Panc1 (cell line): ENCODE measurements at regions not wholly inside any gene's neighbourhood (a gene's known extent, or its start where the extent isn't known, plus 50 kb on each side); places are given as distances from the start of the nearest gene placed in this dataset.
"Not testable (repeated sequence)": the region's sequence is repeated elsewhere in the genome, so short reads cannot be mapped to it uniquely, and the experiment has no call there.

Source experiments
- ATAC-seq: fragments of 200-7000 bp; cut with Tn5 transposase; 2 replicates; pipeline ENCODE4 v1.9.1; 2020; ENCODE audit warnings: mild to moderate bottlenecking, moderate library complexity
- BruUV-seq: library from RNA; stranded (reverse); fragments of 400-500 nt; replicated peaks from 2 replicates; lab custom pipeline; 2021; lab: Mats Ljungman, UMichigan
- CTCF ChIA-PET: fragments of 300-600 bp; sonication (Branson Sonifier 250); formaldehyde crosslinking; loops from one replicate; lab custom pipeline; 2022; ENCODE audit warnings: antibody characterized with exemption; lab: Charles Lee
- POLR2A ChIA-PET: fragments of 300-600 bp; sonication (Branson Sonifier 250); formaldehyde crosslinking; loops from one replicate; lab custom pipeline; 2022; ENCODE audit warnings: antibody characterized with exemption; lab: Charles Lee
- DNase-seq: peaks from one replicate; pipeline ENCODE4 v3.0.0-alpha.2; 2010; ENCODE audit warnings: low read depth, low spot score
- H3K27ac ChIP-seq: 2 replicates; pipeline ENCODE4 v1.5.1; 2011; ENCODE audit warnings: mild to moderate bottlenecking, low read length, inconsistent platforms
- H3K27me3 ChIP-seq: fragments of 200-500 bp; sonication (Bioruptor generic); 2 replicates; pipeline ENCODE4 v1.6.0; 2014; ENCODE audit warnings: low read length, inconsistent platforms; ENCODE audit not compliant: control insufficient read depth, insufficient read depth
- H3K36me3 ChIP-seq: fragments of 200-500 bp; sonication (Bioruptor generic); 2 replicates; pipeline ENCODE4 v1.5.1; 2014; ENCODE audit warnings: inconsistent platforms, mild to moderate bottlenecking, low read length, moderate library complexity; ENCODE audit not compliant: control insufficient read depth, insufficient read depth
- H3K4me1 ChIP-seq: 2 replicates; pipeline ENCODE4 v1.5.1; 2011; ENCODE audit warnings: inconsistent platforms, mild to moderate bottlenecking, low read length, moderate library complexity; ENCODE audit not compliant: control insufficient read depth, insufficient read depth
- H3K4me3 ChIP-seq, 2 experiments: 2 replicates each; pipeline ENCODE4 v1.5.1; 2011 to 2012; ENCODE audit warnings: low read depth in 2 of 2, low read length in 2 of 2, mild to moderate bottlenecking in 2 of 2, inconsistent platforms in 1 of 2, moderate library complexity in 1 of 2
- H3K9me3 ChIP-seq: fragments of 200-500 bp; sonication (Bioruptor generic); 2 replicates; pipeline ENCODE4 v1.5.1; 2014; ENCODE audit warnings: low read depth, mild to moderate bottlenecking, inconsistent platforms, low read length, moderate library complexity; ENCODE audit not compliant: control insufficient read depth, insufficient read depth
- CTCF ChIP-seq: fragments of 450-650 bp; IDR thresholded peaks from 2 replicates; pipeline ENCODE4 v1.5.1; 2017; ENCODE audit warnings: mild to moderate bottlenecking
- POLR2AphosphoS5 ChIP-seq: IDR thresholded peaks from 2 replicates; pipeline ENCODE4 v1.6.1; 2012; ENCODE audit warnings: mild to moderate bottlenecking, low read depth, low read length, moderate library complexity
- REST ChIP-seq, 2 experiments: IDR thresholded peaks; 2 replicates each; pipeline ENCODE4 v1.6.1; 2011 to 2012; ENCODE audit warnings: low read depth in 2 of 2, control low read depth in 1 of 2, low read length in 1 of 2, mild to moderate bottlenecking in 1 of 2, moderate library complexity in 1 of 2; ENCODE audit not compliant: insufficient read depth in 1 of 2
- SIN3A ChIP-seq: IDR thresholded peaks from 2 replicates; pipeline ENCODE4 v1.6.1; 2012; ENCODE audit warnings: low read depth, mild to moderate bottlenecking, low read length, moderate library complexity, borderline replicate concordance; ENCODE audit not compliant: insufficient read depth
- TCF7L2 ChIP-seq: IDR thresholded peaks from 2 replicates; pipeline ENCODE4 v1.6.1; 2011; ENCODE audit warnings: mild to moderate bottlenecking, low read depth, low read length, inconsistent platforms
- in situ Hi-C: cut with HindIII; loops from 2 replicates; pipeline ENCODE4 v1.10.0; 2016; ENCODE audit warnings: low sequenced_read_pairs, low pct_unique_long_range_greater_than_20kb
- intact Hi-C: fragments of 100-400 bp; cut with micrococcal nuclease; formaldehyde crosslinking; loops from one replicate; pipeline ENCODE4 v1.10.0; 2022; ENCODE audit not compliant: unreplicated experiment

GRCh38 chr2:52474091-52474490, 1293.5 kb upstream of the CHAC2 start:
- no peak overlapping the region for H3K4me3 ChIP-seq
- CTCF ChIA-PET = no interaction called here
- H3K27ac ChIP-seq = no peak overlapping the region
- no TSS peak for BruUV-seq
- intact Hi-C loops = no loop called here
- in situ Hi-C loops = no loop called here
- POLR2A ChIA-PET = no interaction called here
- no peak for ATAC-seq
- no peak for DNase-seq
- H3K27me3 ChIP-seq = no peaks in the 10 kb centered on the region
- TF ChIP-seq REST (IDR thresholded peaks at IDR 0.05; ENCODE audit: insufficient read depth in 1 of 2, low read depth in 2 of 2, low read length in 1 of 2) = no peak
- TF ChIP-seq SIN3A = no peak
- TF ChIP-seq POLR2AphosphoS5 = no peak
- TF ChIP-seq TCF7L2 = no peak
- no peak for TF ChIP-seq CTCF
- no peaks in the 10 kb centered on the region for H3K36me3 ChIP-seq
- no peaks in the 10 kb centered on the region for H3K9me3 ChIP-seq
- H3K4me1 ChIP-seq = no peaks in the 10 kb centered on the region

- ChIA-PET CTCF (no interaction called here), POLR2A (no interaction called here)
- no TSS peak for BruUV-seq
- Histone ChIP-seq H3K9me3 (no peaks in the 10 kb centered on the region), H3K36me3 (no peaks in the 10 kb centered on the region), H3K27ac (no peak overlapping the region), H3K4me1 (no peaks in the 10 kb centered on the region), H3K4me3 (no peak overlapping the region), H3K27me3 (no peaks in the 10 kb centered on the region)
- intact Hi-C loops = no loop called here
- no peak for TF ChIP-seq POLR2AphosphoS5
- TF ChIP-seq CTCF = no peak
- TF ChIP-seq REST (IDR thresholded peaks at IDR 0.05; ENCODE audit: insufficient read depth in 1 of 2, low read depth in 2 of 2, low read length in 1 of 2) = no peak
- no peak for TF ChIP-seq SIN3A
- DNase-seq = no peak
- ATAC-seq = no peak
- in situ Hi-C loops = no loop called here
Observed at GRCh38 chr2:52473526-52473925, 1294.1 kb upstream of the CHAC2 start.

GRCh38 chr2:52470457-52470856, 1297.1 kb upstream of the CHAC2 start:
- BruUV-seq, in situ Hi-C loops, intact Hi-C loops, POLR2A ChIA-PET, CTCF ChIA-PET, H3K36me3 ChIP-seq, H3K9me3 ChIP-seq, DNase-seq, H3K4me1 ChIP-seq, H3K4me3 ChIP-seq, ATAC-seq, H3K27ac ChIP-seq, H3K27me3 ChIP-seq: not testable (repeated sequence)
